ENCODE measurements at regions not wholly inside any gene's neighbourhood (a gene's known extent, or its start where the extent isn't known, plus 50 kb on each side); places are given as distances from the start of the nearest gene placed in this dataset.

DNA sequence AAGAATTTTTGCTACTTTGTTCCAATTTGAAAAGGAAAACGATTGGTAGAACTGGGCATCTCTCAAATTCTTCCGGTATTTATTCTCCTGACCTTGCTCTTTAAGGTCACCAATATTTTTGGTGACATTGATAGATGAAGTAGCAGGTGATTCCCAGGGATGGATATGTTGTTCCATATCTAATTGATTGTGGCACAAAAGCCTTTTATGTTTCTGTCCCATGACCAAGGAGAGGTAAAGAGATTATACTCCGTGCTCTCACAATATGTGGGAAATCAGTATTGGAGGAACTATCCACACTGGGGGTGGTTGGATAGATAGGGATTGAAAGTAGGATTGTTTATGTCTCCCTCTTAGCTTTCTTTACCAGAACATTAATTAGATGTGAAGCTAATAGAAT is 61.7 kb upstream of the LRIG3 start:
- Histone ChIP-seq H3K4me1 (ENCODE audit: low read length) (no peaks in the 10 kb centered on the region), H3K27me3 (replicated peaks; ENCODE audit: insufficient read depth, low read length) (no peaks in the 10 kb centered on the region), H3K27ac (ENCODE audit: low read length) (no peak overlapping the region), H4K20me1 (ENCODE audit: insufficient read depth, low read length) (no peaks in the 10 kb centered on the region), H3F3A (ENCODE audit: insufficient read depth, low read length) (no peaks in the 10 kb centered on the region), H2AFZ (ENCODE audit: low read length) (no peak overlapping the region), H3K79me2 (ENCODE audit: low read length) (no peaks in the 10 kb centered on the region), H3K4me3 (ENCODE audit: low read length) (no peak overlapping the region), H3K9me2 (replicated peaks; ENCODE audit: insufficient read depth, low read length) (no peaks in the 10 kb centered on the region), H3K4me2 (ENCODE audit: low read depth, low read length) (no peak overlapping the region), H3K9me3 (replicated peaks; ENCODE audit: insufficient read depth, low read length) (no peaks in the 10 kb centered on the region), H3K9ac (ENCODE audit: low read length) (no peak overlapping the region), H3K36me3 (replicated peaks; ENCODE audit: insufficient read depth, low read length) (no peaks in the 10 kb centered on the region)
- TF ChIP-seq EZH2 (optimal IDR thresholded peaks at IDR 0.05; ENCODE audit: low read depth, low read length) (no peak), EZH2phosphoT487 (IDR thresholded peaks at IDR 0.05; ENCODE audit: low read length) (no peak)
- TF ChIP-seq, protein P1, sequence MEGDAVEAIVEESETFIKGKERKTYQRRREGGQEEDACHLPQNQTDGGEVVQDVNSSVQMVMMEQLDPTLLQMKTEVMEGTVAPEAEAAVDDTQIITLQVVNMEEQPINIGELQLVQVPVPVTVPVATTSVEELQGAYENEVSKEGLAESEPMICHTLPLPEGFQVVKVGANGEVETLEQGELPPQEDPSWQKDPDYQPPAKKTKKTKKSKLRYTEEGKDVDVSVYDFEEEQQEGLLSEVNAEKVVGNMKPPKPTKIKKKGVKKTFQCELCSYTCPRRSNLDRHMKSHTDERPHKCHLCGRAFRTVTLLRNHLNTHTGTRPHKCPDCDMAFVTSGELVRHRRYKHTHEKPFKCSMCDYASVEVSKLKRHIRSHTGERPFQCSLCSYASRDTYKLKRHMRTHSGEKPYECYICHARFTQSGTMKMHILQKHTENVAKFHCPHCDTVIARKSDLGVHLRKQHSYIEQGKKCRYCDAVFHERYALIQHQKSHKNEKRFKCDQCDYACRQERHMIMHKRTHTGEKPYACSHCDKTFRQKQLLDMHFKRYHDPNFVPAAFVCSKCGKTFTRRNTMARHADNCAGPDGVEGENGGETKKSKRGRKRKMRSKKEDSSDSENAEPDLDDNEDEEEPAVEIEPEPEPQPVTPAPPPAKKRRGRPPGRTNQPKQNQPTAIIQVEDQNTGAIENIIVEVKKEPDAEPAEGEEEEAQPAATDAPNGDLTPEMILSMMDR (IDR thresholded peaks at IDR 0.05; ENCODE audit: low read length) = no peak
- no peak for DNase-seq

DNA sequence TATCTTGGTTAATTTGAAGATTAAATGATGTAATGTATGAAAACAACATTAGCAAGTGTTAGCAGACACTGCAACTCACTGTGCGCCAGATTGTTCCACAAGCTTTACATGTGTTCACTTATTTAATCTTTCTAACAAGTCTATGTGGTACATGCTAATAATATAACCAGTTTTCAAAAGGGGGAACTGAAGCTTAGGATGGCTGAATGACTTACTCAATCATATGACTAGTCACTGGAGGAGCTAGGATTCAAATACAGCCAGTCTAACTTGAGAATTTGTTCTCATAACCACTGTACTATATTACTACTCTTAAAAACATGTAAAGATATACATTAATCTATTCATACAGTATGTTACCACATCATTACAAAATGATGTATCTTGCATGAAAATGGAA is 60.5 kb upstream of the LRIG3 start:
- Histone ChIP-seq H3K4me1 (ENCODE audit: low read length) (no peaks in the 10 kb centered on the region), H3K9ac (ENCODE audit: low read length) (no peak overlapping the region), H3K27me3 (replicated peaks; ENCODE audit: insufficient read depth, low read length) (no peaks in the 10 kb centered on the region), H2AFZ (ENCODE audit: low read length) (no peak overlapping the region), H3K9me3 (replicated peaks; ENCODE audit: insufficient read depth, low read length) (no peaks in the 10 kb centered on the region), H3K9me2 (replicated peaks; ENCODE audit: insufficient read depth, low read length) (no peaks in the 10 kb centered on the region), H3K79me2 (ENCODE audit: low read length) (no peaks in the 10 kb centered on the region), H4K20me1 (ENCODE audit: insufficient read depth, low read length) (no peaks in the 10 kb centered on the region), H3K4me2 (ENCODE audit: low read depth, low read length) (no peak overlapping the region), H3K36me3 (replicated peaks; ENCODE audit: insufficient read depth, low read length) (no peaks in the 10 kb centered on the region), H3K4me3 (ENCODE audit: low read length) (no peak overlapping the region), H3K27ac (ENCODE audit: low read length) (no peak overlapping the region), H3F3A (ENCODE audit: insufficient read depth, low read length) (no peaks in the 10 kb centered on the region)
- no peak for TF ChIP-seq EZH2 (optimal IDR thresholded peaks at IDR 0.05; ENCODE audit: low read depth, low read length)
- TF ChIP-seq, protein P1 (IDR thresholded peaks at IDR 0.05; ENCODE audit: low read length) = no peak
- no peak for TF ChIP-seq EZH2phosphoT487 (IDR thresholded peaks at IDR 0.05; ENCODE audit: low read length)
- no peak for DNase-seq

DNA sequence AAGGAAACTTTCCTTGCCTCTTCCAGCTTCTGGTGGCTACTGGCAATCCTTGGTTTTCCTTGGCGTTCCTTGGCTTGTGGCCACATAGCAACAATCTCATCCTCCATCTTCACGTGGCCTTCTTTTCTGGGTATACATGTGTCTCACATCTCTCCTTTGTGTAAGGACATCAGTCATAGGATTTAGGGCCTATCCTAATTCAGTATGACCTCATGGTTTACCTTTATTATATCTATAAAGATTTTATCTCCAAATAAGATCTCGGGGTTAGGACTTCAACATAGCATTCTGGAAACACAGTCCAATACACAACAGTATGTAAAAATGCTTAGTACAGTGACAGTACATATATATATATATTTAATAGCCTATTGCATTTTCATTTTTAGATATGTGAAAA is 58.4 kb upstream of the LRIG3 start:
- Histone ChIP-seq H4K20me1 (ENCODE audit: insufficient read depth, low read length) (no peaks in the 10 kb centered on the region), H3K9me3 (replicated peaks; ENCODE audit: insufficient read depth, low read length) (no peaks in the 10 kb centered on the region), H3F3A (ENCODE audit: insufficient read depth, low read length) (no peaks in the 10 kb centered on the region), H3K36me3 (replicated peaks; ENCODE audit: insufficient read depth, low read length) (no peaks in the 10 kb centered on the region), H3K4me1 (ENCODE audit: low read length) (no peaks in the 10 kb centered on the region), H3K4me3 (ENCODE audit: low read length) (no peak overlapping the region), H3K27me3 (replicated peaks; ENCODE audit: insufficient read depth, low read length) (no peaks in the 10 kb centered on the region), H3K27ac (ENCODE audit: low read length) (no peak overlapping the region), H3K9me2 (replicated peaks; ENCODE audit: insufficient read depth, low read length) (no peaks in the 10 kb centered on the region), H3K4me2 (ENCODE audit: low read depth, low read length) (no peak overlapping the region), H2AFZ (ENCODE audit: low read length) (no peak overlapping the region), H3K79me2 (ENCODE audit: low read length) (no peaks in the 10 kb centered on the region), H3K9ac (ENCODE audit: low read length) (no peak overlapping the region)
- no peak for DNase-seq
- TF ChIP-seq, protein P1 (IDR thresholded peaks at IDR 0.05; ENCODE audit: low read length) = no peak
- TF ChIP-seq EZH2 (optimal IDR thresholded peaks at IDR 0.05; ENCODE audit: low read depth, low read length) (no peak), EZH2phosphoT487 (IDR thresholded peaks at IDR 0.05; ENCODE audit: low read length) (no peak)

All from MM.1S (cell line).